Stimulated activated CD8-positive, alpha-beta memory T cell treated with anti-CD3 and anti-CD28 coated beads, Interleukin-15, amount 100 ng/mL, for 24 hours (primary cell): ENCODE measurements at regions not wholly inside any gene's neighbourhood (a gene's known extent, or its start where the extent isn't known, plus 50 kb on each side); places are given as distances from the start of the nearest gene placed in this dataset.

ENCODE experiments used
- DNase-seq: peaks from one replicate; pipeline ENCODE4 v3.0.0-alpha.2; 2020; ENCODE audit warnings: low read depth

DNA sequence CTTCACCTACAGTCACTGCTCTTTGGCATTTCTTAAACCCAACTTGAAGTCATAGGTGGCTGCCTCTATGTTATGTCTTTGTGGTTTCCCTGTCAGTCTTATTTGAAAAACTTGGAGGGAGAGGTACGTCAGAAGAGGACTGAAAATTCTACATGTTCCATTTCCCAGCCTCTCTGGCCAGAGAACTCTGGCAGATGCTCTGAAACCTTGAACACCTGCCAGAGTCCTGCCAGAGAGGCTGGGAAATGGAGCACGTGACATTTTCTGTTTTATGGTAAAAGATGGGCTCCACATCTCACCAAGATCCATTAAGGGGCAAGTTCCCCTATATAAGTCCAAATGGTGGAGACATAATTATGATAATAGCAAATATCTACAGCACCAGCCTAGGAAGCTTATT is 99.5 kb downstream of the MAFB start:
- DNase-seq = no peak

GRCh38 chr20:40588891-40589290 is 100.1 kb downstream of the MAFB start:
- DNase-seq = no peak

- no peak for DNase-seq
These were observed 102.0 kb downstream of the MAFB start for GRCh38 chr20:40587038-40587437.

DNA sequence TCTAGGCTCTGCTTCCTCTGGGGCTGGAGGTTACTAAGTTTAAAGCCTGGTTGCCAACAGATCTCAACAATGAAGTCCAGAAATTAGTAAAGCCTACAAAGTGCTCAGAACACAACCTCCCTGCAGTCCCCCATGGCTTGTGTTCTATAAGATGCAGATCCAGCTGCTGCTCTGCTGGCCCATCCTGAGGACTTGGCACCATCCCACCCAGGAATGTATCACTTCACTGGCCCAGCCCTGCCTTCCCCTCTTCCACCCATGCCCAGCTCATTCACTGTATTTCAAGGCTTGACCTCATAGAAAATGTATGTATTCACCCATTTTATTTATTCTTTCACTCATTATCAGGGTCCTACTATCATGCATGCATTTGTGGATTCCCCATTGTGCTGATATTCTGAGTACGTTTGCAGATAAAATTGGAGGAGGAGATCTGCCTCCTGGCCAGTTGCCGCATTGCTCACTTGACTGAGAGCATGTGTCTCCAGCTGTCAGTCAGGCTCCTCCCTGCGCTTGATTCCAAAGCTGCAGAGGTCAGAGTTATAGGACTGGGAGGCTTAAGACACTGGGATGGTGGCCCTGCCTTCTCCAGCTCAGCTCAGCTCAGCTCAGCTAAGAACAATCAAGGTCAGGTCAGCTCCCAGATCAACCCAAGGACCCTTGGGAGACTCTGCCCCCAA is 104.8 kb downstream of the MAFB start:
- no peak for DNase-seq

DNA sequence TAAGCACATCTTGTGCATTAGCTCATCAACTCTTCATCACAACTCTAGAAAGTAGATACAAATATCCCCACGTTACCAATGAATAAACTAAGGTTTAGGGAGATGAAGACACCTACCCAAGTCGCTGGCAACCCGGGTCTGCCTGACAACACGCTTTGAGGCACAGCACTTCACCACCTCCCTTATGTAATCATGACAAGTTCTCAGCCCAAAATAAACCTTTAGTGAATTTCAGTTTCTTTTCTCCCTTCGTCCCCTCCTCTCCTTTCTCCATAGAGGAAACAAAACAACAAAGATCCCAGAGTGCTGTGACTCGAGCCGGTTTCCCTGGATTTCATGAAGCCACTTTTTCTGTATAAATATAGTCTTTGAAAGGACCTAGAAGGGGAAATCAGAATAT is 105.4 kb downstream of the MAFB start:
- DNase-seq = no peak

DNA sequence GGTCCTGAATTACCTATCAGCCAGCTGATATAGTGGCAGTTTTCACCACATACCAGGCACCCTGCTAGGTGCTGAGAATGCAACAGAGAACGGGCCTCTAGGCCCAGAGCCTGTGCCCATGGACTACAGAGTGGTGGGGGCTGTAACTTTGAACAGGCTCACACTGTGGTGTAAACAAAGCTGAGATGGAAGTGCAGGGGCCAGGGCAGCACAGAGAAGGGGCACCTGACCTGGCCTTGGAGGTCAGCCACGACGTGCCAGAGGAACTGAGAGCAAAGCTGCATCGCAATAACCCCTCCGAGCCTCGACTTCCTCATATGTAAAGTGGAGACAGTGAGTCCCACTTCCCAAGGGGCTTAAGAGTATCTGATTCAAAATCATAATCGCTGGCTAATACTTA is 105.8 kb downstream of the MAFB start:
- DNase-seq = no peak

GRCh38 chr20:40582531-40582930 is 106.5 kb downstream of the MAFB start:
- DNase-seq = no peak

GRCh38 chr20:40579701-40580100 is 109.3 kb downstream of the MAFB start:
- no peak for DNase-seq

GRCh38 chr20:40578961-40579360 is 110.1 kb downstream of the MAFB start:
- DNase-seq = no peak

DNA sequence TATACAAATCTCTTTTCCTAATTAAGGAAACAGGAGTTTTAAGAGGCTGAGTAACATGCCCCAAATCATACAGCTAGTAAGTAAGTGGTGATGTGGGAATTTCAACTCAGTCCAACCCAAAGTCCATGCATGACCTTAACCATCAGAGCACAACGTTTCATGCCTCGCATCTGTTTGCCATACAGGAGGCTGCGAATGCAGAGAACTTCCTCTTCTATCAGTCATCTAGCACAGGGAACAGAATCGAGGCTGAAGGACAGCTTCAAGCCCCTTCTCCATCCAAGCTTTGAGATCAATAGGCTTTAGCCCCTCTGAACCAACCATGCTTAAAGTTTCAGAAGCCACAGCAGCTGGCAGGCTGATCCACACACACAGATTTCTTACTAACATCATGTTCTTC is 113.2 kb downstream of the MAFB start:
- DNase-seq = no peak

GRCh38 chr20:40572251-40572650 is 116.8 kb downstream of the MAFB start:
- DNase-seq = no peak

DNA sequence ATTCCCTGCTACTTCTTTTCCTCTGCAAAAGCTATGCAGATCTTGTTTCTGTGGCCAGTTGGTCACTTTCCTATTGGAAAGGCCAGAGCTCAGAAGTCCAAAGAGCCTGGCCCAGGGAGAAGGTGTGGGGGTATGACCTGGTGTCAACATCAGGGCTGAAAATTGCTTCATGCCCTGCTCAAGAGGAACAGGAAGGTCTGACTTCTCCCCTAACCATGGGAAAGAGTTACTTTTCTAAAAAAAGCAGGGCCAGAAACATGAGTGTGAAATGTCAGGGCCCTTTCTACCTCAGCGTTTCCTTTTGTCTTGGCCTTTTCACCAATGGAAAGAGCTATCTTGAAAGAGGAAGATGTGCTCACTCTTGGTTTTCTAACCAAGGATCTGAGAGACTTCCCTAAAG is 117.4 kb downstream of the MAFB start:
- DNase-seq = no peak

DNA sequence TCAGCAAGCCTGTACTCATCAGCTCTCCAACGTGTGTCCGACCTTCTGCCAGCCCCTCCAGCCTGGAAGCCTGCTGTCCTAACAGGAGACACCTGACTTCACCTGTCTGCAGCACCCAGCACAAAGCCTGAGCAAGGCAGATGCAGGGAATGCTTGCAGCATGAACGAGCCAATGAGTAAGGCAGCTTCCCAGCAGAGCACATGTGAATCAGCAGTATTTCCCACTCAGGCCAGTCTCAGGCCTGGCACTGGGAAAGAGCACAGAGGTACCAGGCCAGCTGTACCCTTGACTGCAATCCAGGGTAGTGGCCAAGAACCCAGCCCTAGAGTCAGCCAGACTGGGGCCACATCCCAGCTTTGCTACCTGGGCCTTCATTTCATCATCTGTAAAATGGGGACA is 120.8 kb downstream of the MAFB start:
- no peak for DNase-seq

DNA sequence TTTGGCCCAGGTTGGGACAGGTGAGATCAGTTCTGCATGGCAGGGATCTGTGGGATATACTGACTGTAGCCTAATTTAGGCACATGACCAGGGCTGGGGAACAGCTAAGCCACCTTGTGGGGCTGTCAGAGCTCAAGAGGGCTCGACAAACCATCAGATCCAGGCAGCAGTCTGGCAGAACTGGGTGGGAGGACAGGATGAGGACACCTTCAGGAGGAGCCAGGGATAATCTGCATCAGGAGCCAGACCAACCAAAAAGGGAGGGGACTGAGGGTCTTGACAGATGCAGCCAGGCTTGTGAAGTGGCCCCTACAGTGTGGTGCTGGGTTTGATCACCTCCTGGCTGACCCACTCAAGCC is 123.4 kb downstream of the MAFB start:
- DNase-seq = no peak

DNA sequence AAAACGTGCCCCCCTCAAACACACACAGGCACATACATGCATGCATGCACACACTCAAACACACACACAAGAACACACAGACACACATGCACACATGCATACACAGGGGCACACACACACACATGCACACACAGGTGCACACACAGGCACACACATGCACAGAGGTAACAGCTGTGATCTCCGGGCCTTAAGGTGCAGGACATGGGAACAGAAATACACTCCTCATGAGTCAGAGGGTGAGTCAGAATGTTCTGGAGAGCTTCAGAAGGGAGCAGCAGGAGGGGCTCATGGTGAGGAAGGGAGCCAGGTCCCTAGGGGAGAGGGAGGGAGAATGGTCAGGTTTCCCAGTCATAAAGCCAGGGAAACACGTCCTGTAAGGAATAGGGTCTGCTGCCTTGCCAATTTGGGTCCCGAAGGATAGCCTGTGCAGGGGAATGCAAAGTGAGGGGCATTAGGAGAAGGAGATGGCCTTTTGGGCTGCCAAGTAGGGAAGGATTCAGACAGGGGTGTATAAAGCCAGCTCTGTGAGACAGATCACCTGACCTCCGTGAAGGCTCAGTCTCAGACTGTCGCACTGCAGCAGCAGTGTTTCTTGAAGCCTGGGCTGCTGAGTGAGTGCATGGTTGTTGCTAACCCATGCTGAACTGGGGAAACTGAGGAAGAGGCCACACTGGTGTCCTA is 123.9 kb downstream of the MAFB start:
- DNase-seq = no peak

DNA sequence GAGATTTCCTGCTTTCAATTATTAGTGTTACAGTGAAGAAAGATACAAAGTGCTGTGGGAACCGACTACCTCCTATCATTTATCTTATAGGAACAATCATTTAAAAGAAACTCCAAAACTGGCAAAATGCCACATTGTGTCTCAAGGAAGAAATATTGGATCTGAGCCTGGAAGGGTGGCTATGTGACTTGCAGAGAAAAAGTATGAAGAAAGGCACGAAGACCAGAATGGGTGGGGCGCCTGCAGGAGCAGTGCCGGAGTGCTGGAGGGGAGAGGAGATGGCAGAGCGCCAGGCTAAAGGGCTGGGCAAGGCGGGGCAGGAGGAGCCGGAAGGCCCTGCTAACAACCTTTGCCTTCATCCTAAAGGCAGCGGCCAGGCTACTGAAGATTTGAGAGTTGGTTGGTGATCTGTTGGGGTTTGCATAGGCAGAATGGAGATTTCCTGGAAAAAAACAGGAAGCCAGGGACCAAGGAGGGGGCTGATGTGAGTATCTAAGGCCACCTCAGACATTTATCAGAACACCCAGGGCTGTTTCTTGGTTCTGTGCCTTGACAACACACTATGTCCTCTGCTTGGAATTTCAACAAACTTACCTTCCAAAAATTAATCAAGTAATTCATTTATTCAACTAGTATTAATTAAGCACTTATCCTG is 125.6 kb downstream of the MAFB start:
- no peak for DNase-seq

- DNase-seq = no peak
These were observed 127.0 kb downstream of the MAFB start for GRCh38 chr20:40562031-40562430.

- no peak for DNase-seq
These were observed 127.8 kb downstream of the MAFB start for GRCh38 chr20:40561187-40561586.

GRCh38 chr20:40558212-40558611 is 130.8 kb downstream of the MAFB start:
- DNase-seq = no peak

DNA sequence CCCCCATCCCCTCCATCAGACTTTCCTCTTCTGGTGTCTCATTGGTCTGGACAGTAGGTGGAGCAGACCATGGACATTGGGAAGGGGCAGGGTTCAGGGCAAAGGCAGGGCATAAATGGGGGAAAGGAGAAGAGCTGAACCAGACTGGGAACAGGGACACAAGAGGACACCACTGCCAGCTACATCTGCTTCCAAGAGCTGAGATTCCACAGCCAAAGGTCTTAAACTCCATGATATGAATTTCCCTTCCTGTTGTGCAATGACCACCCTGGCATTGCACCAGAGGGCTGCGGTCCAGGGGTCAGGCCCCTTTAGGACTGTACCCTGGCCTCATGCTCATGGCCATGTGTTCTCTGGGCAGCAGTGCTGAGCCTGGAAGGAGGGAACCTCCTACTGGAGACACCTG is 137.9 kb downstream of the MAFB start:
- DNase-seq = no peak

DNA sequence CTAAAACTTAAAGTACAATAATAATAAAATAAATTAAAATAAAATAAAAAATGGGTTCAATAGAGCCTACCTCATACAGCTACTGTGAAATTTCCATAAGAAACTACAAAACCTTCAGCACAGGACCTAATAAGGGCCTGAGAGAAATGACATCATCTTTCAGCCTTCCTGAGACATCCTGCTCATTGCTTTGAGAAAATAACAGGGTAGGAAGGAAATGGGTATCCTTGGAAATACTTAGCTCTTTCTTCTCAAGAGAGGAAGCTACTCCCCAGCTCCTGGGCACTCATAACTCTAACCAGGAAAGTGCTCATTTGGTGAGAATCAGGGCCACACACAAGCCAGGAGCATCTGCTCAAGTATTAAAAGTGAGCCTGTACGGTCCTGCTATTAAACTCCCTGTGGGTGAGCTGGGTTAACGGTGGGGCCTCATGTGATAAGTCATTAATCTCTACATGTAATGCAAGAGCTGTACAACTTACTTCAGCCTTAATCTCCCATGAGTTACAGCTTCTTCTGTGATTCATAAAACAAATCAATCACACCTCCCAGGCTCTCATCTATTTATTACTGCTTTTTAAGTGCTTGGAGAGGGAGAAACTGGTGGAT is 141.4 kb downstream of the MAFB start:
- no peak for DNase-seq

GRCh38 chr20:40545478-40545877 is 143.6 kb downstream of the MAFB start:
- no peak for DNase-seq

DNA sequence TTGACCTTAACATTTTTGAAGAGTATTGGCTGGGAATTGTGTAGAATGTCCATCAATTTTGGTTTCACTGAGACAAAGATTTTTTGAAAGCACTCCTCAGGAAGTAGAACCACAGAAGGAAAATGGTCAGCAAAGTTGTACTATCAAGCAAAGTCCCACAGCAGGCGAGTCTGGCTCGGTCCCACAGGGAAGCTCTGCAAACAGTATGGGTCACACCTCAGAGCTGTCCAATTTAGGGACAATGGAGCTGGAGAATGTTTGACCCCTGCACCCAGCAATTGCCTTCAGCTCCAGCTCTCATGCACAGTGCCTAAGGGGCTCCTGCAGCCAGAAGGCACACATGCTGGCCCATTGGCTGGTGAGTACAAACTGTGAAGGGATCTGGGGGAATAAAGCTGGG is 147.0 kb downstream of the MAFB start:
- DNase-seq = no peak
